Right atrium auricular region (tissue), 2 donors: ENCODE measurements at regions not wholly inside any gene's neighbourhood (a gene's known extent, or its start where the extent isn't known, plus 50 kb on each side); places are given as distances from the start of the nearest gene placed in this dataset.

Source experiments
- DNase-seq: peaks from one replicate; pipeline ENCODE4 v3.0.0-alpha.2; 2019; ENCODE audit warnings: low spot score
- H3K27ac ChIP-seq, 2 donors: fragments of 200-600 bp; sonication (generic); 1 replicate in 1 of 2; 2 replicates in 1 of 2; pipeline ENCODE4 v1.5.1; 2016 to 2019
- H3K27me3 ChIP-seq, 2 donors: fragments of 200-600 bp; sonication (generic); one replicate each; pipeline versions ENCODE4 v1.5.1 to v1.6.0; 2017 to 2019
- H3K36me3 ChIP-seq: fragments of 200-600 bp; sonication (generic); one replicate; pipeline ENCODE4 v1.5.1; 2016
- H3K4me1 ChIP-seq, 2 donors: fragments of 200-600 bp; sonication (generic); one replicate each; pipeline versions ENCODE4 v1.5.1 to v1.6.0; 2017 to 2019
- H3K4me3 ChIP-seq, 2 donors: fragments of 200-600 bp; sonication (generic); 1 replicate in 1 of 2; 2 replicates in 1 of 2; pipeline ENCODE4 v1.5.1; 2017 to 2019; ENCODE audit warnings: mild to moderate bottlenecking in 1 of 2, moderate library complexity in 1 of 2
- H3K9me3 ChIP-seq, 2 donors: fragments of 200-600 bp; sonication (generic); one replicate each; pipeline ENCODE4 v1.5.1; 2019
- CTCF ChIP-seq, 2 donors: fragments of 200-600 bp; sonication (generic); IDR thresholded peaks; one replicate each; pipeline ENCODE4 v1.5.1; 2019; ENCODE audit warnings: antibody characterized with exemption in 2 of 2

- DNase-seq: no peak
- H3K36me3 ChIP-seq: no peaks in the 10 kb centered on the region
- H3K9me3 ChIP-seq: no peaks in the 10 kb centered on the region
- no peak overlapping the region for H3K4me3 ChIP-seq
- no peaks in the 10 kb centered on the region for H3K4me1 ChIP-seq
- no peaks in the 10 kb centered on the region for H3K27me3 ChIP-seq
- no peak for TF ChIP-seq CTCF (IDR thresholded peaks at IDR 0.05)
- H3K27ac ChIP-seq: no peak overlapping the region
Measured at GRCh38 chr6:99219788-99220187, 129.7 kb downstream of the FAXC start.

GRCh38 chr6:99216959-99217358 lies 132.5 kb downstream of the FAXC start:
- Histone ChIP-seq H3K9me3 (no peaks in the 10 kb centered on the region), H3K4me3 (no peak overlapping the region), H3K27ac (no peak overlapping the region), H3K36me3 (no peaks in the 10 kb centered on the region), H3K4me1 (no peaks in the 10 kb centered on the region), H3K27me3 (no peaks in the 10 kb centered on the region)
- no peak for DNase-seq
- no peak for TF ChIP-seq CTCF (IDR thresholded peaks at IDR 0.05)

GRCh38 chr6:99195986-99196655 lies 153.4 kb downstream of the FAXC start:
- no peak overlapping the region for H3K27ac ChIP-seq
- no peak for TF ChIP-seq CTCF (IDR thresholded peaks at IDR 0.05)
- no peaks in the 10 kb centered on the region for H3K4me1 ChIP-seq
- DNase-seq: no peak
- no peaks in the 10 kb centered on the region for H3K9me3 ChIP-seq
- H3K27me3 ChIP-seq: no peaks in the 10 kb centered on the region
- no peaks in the 10 kb centered on the region for H3K36me3 ChIP-seq
- no peak overlapping the region for H3K4me3 ChIP-seq

- H3K4me3 ChIP-seq: no peak overlapping the region
- H3K36me3 ChIP-seq: no peaks in the 10 kb centered on the region
- H3K4me1 ChIP-seq: no peaks in the 10 kb centered on the region
- H3K9me3 ChIP-seq: no peaks in the 10 kb centered on the region
- TF ChIP-seq CTCF (IDR thresholded peaks at IDR 0.05): no peak
- DNase-seq: no peak
- no peak overlapping the region for H3K27ac ChIP-seq
- H3K27me3 ChIP-seq: no peaks in the 10 kb centered on the region
Measured at GRCh38 chr6:99192561-99192960, 156.9 kb downstream of the FAXC start.

- DNase-seq: no peak
- Histone ChIP-seq H3K27me3 (no peaks in the 10 kb centered on the region), H3K36me3 (no peaks in the 10 kb centered on the region), H3K27ac (no peak overlapping the region), H3K4me3 (no peak overlapping the region), H3K4me1 (peaks cover 0 to 9% of the 10 kb centered on the region in 2 donors), H3K9me3 (no peaks in the 10 kb centered on the region)
- TF ChIP-seq CTCF (IDR thresholded peaks at IDR 0.05): no peak
Measured at GRCh38 chr6:99189823-99190721, 159.4 kb downstream of the FAXC start.
